GM20000 (cell line): ENCODE measurements at regions not wholly inside any gene's neighbourhood (a gene's known extent, or its start where the extent isn't known, plus 50 kb on each side); places are given as distances from the start of the nearest gene placed in this dataset.

Source experiments
- DNase-seq: peaks from one replicate; pipeline ENCODE4 v3.0.0; 2012; ENCODE audit warnings: low spot score
- CTCF ChIP-seq: IDR thresholded peaks from 2 replicates; pipeline ENCODE4 v1.5.1; 2012; ENCODE audit warnings: mild to moderate bottlenecking, control low read depth; ENCODE audit errors: extremely low read depth, missing control alignments

- no peak for TF ChIP-seq CTCF
- DNase-seq = no peak
Measured at GRCh38 chr1:195243492-195243891, 1364.7 kb downstream of the KCNT2 start.

- no peak for TF ChIP-seq CTCF
Measured at GRCh38 chr1:195241066-195241465, 1367.2 kb downstream of the KCNT2 start.

GRCh38 chr1:195238313-195238712, 1369.9 kb downstream of the KCNT2 start:
- no peak for DNase-seq
- no peak for TF ChIP-seq CTCF

More at GRCh38 chr1:195241066-195241465, 1367.2 kb downstream of the KCNT2 start:
- no peak for DNase-seq

DNA sequence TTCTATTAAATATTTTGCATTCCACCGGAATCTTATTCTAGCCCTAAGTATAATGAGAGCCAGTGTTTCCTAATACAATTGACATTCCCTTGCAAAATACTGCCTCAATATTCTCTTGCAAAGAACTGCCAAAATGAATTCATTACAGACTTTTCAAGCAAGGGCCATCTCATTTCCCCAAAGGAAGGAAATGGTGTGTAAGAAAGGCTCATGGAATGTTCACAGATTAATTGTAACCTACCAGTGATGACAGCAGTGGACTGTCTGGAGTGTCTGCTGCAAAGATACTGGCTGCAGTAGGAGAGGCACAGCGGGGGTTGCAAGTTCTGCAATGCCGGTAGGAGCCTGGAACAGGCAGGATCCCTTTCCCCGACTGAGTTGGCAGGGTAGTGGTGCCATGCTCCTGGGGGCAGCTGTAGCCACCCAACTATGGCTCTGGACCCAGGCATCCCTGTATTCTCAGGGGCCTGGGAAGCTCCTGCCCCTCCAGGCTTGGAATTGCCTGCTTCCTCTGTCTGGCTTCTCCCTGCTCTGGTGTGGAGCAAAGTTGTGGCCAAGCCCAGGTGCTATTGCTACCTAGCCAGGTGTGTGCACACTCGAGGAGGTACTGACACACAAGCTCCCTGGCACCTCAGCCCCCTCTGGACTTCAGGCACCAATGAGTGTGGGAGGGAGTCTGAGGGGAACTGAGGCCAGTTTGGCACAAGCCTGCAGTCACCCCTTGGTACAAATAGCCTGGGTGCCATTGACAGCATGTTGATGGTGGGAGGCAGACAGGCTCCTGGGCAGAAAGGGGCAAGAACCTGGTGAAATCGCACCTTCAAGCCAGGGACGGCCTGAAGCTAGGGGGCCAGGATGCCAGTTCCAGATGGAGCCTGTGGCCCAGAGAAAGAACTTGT, 1371.0 kb downstream of the KCNT2 start:
- no peak for TF ChIP-seq CTCF
- no peak for DNase-seq

GRCh38 chr1:195218428-195219212, 1389.6 kb downstream of the KCNT2 start:
- no peak for DNase-seq
- no peak for TF ChIP-seq CTCF

DNA sequence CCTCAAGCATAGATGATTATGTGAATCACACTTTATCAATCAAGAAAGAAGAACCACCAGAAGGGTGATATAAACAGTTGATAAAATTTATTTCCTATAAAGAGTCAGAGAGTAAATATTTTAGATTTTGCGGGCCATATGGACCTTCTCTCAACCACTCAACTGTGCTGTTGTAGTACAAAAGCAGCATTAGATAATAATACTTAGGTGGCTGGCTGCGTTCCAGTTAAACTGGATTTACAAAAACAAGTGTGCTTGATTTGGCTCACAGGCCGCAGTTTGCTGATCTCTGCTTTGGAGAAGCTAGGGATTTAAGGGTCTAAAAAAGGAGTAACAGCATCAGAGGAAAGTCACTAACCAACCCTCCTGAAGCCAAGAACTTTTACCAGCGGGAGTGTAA, 1406.0 kb downstream of the KCNT2 start:
- TF ChIP-seq CTCF = no peak
- DNase-seq = no peak

DNA sequence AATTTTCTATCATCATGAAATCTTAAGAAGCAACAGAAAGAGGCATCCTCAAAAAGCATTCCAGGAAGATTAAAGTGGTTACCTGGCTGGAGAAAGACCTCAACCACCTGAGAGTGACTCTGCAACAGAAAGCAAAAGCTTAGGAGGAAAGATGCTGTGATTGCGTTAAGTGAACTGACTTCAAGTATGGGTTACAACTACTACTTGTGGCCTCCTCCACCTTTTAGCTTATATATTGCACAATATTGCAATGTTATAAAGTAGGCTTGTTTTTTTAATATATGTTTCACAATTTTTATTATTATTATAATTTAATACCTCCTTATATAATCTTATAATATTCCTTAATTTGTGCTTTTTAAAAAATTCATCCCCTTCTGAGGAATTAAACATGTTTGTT, 1407.5 kb downstream of the KCNT2 start:
- no peak for DNase-seq
- TF ChIP-seq CTCF = no peak
